ENCODE measurements at regions not wholly inside any gene's neighbourhood (a gene's known extent, or its start where the extent isn't known, plus 50 kb on each side); places are given as distances from the start of the nearest gene placed in this dataset.

DNA sequence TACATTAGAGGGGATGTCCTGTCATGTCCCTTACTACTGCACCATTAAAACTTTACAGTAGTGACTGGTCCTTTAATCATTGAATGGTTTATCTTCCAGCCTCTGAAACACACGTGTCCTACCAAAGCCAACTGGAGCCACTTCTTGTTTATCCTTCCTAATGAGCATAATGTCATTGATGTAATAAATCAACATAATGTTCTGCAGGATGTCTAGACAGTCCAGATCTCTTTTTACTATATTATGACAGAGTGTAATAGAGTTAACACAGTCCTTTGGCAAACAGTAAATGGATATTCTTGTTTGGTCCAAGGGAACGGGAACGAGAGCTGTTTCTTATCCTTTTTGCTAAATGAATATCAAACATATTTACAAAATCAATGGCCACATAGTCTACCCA is 88.1 kb upstream of the PTPRD start:
- TF ChIP-seq CTCF (IDR thresholded peaks at IDR 0.05; ENCODE audit: extremely low read depth, insufficient read depth, missing control alignments), result no peak
- in situ Hi-C loops (cut with MboI; ENCODE audit: low pct_unique_long_range_greater_than_20kb, low sequenced_read_pairs, unreplicated experiment), result no loop called here
- DNase-seq (ENCODE audit: low spot score), result no peak

- no peak for DNase-seq (ENCODE audit: low spot score)
- in situ Hi-C loops (cut with MboI; ENCODE audit: low pct_unique_long_range_greater_than_20kb, low sequenced_read_pairs, unreplicated experiment), result no loop called here
- no peak for TF ChIP-seq CTCF (IDR thresholded peaks at IDR 0.05; ENCODE audit: extremely low read depth, insufficient read depth, missing control alignments)
These were observed 89.1 kb upstream of the PTPRD start for GRCh38 chr9:10701906-10702305.

DNA sequence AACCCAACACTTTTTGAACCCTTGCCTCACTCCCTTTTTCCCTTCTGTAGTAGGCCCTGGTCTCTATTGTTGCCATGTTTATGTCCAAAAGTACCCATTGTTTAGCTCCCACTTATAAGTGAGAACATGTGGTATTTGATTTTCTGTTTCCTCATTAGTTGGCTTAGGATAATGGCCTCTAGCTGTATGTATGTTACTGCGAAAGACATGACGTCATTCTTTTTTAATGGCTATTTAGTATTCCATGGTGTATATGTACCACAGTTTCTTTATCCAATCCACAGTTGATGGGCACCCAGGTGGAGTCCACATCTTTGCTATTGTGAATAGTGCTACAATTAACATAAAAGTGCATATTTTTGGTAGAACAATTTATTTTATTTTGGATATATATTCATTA is 90.3 kb upstream of the PTPRD start:
- in situ Hi-C loops (cut with MboI; ENCODE audit: low pct_unique_long_range_greater_than_20kb, low sequenced_read_pairs, unreplicated experiment), result no loop called here
- TF ChIP-seq CTCF (IDR thresholded peaks at IDR 0.05; ENCODE audit: extremely low read depth, insufficient read depth, missing control alignments), result no peak
- DNase-seq (ENCODE audit: low spot score), result no peak

GRCh38 chr9:10704720-10705119 is 91.9 kb upstream of the PTPRD start:
- TF ChIP-seq CTCF (IDR thresholded peaks at IDR 0.05; ENCODE audit: extremely low read depth, insufficient read depth, missing control alignments), result no peak
- DNase-seq (ENCODE audit: low spot score), result no peak
- in situ Hi-C loops (cut with MboI; ENCODE audit: low pct_unique_long_range_greater_than_20kb, low sequenced_read_pairs, unreplicated experiment), result no loop called here

DNA sequence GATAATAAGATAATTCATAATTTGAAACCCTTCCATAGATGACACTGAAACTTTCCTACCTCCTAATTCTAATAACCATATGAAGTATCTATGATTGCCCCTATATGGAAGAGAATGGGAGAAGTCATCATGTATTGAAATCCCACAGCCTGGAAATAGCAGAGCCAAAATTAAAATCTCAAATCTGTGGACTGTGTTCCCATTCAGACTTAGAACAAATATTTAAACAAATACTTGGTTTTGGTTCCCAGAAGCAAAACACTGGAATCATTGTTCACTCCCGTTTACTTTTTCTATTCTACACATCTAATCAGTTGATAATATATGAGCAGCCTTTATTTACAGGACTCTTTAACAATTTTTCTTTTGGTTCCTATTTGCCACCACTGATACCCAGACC is 92.6 kb upstream of the PTPRD start:
- no peak for DNase-seq (ENCODE audit: low spot score)
- TF ChIP-seq CTCF (IDR thresholded peaks at IDR 0.05; ENCODE audit: extremely low read depth, insufficient read depth, missing control alignments), result no peak
- in situ Hi-C loops (cut with MboI; ENCODE audit: low pct_unique_long_range_greater_than_20kb, low sequenced_read_pairs, unreplicated experiment), result no loop called here

- in situ Hi-C loops (cut with MboI; ENCODE audit: low pct_unique_long_range_greater_than_20kb, low sequenced_read_pairs, unreplicated experiment), result no loop called here
- no peak for TF ChIP-seq CTCF (IDR thresholded peaks at IDR 0.05; ENCODE audit: extremely low read depth, insufficient read depth, missing control alignments)
- no peak for DNase-seq (ENCODE audit: low spot score)
These were observed 94.0 kb upstream of the PTPRD start for GRCh38 chr9:10706788-10707187.

DNA sequence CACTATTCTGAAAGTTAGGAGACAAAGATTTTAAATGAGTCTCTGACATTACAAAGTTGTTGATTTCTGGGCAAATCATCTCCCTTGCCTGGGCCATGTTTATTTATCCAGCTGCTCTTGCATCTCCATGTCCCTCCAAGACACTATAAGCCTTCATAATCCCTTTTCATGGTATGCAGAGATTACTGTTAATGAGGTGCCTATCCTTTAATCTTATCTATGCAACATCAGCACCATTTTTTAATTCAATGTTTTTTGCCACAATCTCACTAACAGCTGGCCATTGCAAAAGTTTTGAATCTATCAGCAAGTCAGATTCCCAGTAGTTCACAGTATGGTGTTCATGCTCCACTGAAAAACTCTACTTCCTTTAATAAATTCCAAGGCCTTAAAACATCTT is 108.5 kb upstream of the PTPRD start:
- in situ Hi-C loops (cut with MboI; ENCODE audit: low pct_unique_long_range_greater_than_20kb, low sequenced_read_pairs, unreplicated experiment), result no loop called here
- no peak for DNase-seq (ENCODE audit: low spot score)

More for the DNA sequence above, 108.5 kb upstream of the PTPRD start:
- no peak for TF ChIP-seq CTCF (IDR thresholded peaks at IDR 0.05; ENCODE audit: extremely low read depth, insufficient read depth, missing control alignments)

All from GM13977 (cell line).